IPS-NIHi11 (cell line): ENCODE measurements at regions not wholly inside any gene's neighbourhood (a gene's known extent, or its start where the extent isn't known, plus 50 kb on each side); places are given as distances from the start of the nearest gene placed in this dataset.
A peak's percentile ranks its signal among the peaks of the same experiment; 100 is the strongest.
"Not testable (repeated sequence)": the region's sequence is repeated elsewhere in the genome, so short reads cannot be mapped to it uniquely, and the experiment has no call there.

Experiments
- DNase-seq: peaks from one replicate; pipeline ENCODE4 v3.0.0; 2012; ENCODE audit warnings: mixed read lengths, low spot score

- DNase-seq: no peak
These were observed 314.2 kb downstream of the PID1 start for GRCh38 chr2:228956701-228957474.

- no peak for DNase-seq
These were observed 321.3 kb downstream of the PID1 start for GRCh38 chr2:228949831-228950230.

- DNase-seq: no peak
These were observed 325.4 kb downstream of the PID1 start for GRCh38 chr2:228945710-228946109.

DNA sequence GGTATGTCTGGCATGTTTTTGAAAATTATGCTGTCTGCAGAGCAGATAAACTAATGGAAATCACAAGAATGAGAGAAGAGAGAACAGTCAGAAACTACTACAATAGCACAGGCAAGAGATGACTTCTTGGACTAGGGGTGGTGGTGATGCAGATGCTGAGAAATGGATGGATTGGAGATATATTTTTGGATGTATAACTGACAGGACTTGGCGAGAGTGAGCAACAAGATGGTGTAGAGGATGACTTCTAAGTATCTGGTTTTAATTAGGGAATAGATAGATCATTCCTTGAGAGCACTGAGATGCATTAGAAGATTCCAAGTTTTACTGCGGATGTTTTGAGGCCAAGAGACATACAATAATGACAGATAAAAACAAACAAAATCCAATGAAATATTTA, 328.2 kb downstream of the PID1 start:
- no peak for DNase-seq

GRCh38 chr2:228938629-228939028, 332.5 kb downstream of the PID1 start:
- DNase-seq: no peak

DNA sequence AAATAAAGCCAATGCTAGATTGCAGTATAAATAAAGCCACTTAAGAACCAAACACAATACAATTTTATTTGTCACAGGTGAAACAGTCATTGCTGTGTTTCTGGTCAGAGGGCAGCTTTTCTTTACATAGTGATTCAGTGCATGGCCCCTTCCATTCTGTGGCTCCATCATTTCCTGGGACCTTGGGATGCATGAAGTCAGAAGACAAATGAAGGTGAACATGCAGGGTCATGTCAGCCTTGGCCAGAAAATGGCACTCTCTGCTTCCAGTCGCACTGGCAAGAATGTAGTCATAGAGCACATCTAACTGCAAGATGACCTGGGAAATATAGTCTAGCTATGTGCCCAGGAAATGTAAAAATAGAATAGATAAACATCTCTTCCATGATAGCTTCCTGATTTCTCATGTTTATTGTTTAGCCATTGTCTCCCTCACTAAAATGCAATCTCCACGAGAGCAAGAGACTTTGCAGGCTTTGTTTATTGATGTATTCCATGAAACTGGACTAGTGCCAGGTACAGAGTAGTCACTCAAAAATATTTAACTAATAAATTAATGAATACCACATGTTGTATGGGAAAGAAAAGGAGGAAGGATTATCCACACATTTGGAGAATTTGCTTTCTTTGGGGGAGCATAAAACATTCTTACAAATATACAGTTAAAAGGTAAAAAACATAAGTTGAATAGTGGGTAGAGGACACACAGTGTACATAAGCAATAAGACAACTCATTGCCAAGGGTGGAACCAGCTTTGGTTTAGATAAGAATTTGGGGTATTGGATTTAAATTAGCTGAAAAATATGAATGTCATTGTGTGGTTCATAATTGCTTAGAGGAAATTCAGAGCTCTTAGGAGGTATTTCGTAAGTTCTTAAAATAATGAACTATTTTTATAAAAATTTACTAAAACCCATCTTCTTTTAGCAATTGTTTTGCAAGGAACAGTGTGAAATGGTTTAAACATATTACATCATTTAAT, 343.8 kb downstream of the PID1 start:
- DNase-seq: no peak

DNA sequence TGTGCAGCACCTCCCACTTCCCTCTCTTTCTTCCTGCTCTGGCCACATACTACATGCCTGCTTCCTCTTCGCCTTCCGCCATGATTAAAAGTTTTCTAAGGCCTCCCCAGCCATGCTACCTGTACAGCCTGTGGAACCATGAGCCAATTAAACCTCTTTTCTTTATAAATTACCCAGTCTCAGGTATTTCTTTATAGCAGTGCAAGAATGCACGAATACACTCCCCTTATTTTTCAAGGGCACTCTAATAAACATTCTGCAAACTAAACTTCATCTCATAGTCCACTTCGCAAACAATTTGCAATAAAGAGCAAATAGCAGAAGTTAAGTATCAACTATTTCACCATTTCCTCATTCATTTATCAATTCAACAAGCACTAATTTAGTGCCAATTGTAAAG, 351.3 kb downstream of the PID1 start:
- DNase-seq: no peak

DNA sequence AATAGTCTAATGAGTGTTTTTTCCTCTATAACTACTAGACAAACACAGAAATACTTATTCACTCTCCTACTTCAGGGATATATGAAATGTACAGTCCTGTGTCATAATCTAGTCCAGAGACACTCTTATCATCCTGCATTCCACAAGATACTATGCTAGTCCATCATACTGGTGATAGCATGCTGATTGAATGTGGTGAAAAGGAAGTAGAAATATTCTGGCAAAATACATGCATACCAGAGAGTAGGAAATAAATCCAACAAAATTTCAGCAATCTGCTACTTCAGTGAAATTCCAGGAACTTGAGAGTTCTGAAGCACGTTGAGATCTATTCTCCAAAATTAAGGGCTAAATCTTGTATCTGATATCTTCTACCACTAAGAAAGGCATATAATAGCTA, 353.9 kb downstream of the PID1 start:
- DNase-seq: no peak

DNA sequence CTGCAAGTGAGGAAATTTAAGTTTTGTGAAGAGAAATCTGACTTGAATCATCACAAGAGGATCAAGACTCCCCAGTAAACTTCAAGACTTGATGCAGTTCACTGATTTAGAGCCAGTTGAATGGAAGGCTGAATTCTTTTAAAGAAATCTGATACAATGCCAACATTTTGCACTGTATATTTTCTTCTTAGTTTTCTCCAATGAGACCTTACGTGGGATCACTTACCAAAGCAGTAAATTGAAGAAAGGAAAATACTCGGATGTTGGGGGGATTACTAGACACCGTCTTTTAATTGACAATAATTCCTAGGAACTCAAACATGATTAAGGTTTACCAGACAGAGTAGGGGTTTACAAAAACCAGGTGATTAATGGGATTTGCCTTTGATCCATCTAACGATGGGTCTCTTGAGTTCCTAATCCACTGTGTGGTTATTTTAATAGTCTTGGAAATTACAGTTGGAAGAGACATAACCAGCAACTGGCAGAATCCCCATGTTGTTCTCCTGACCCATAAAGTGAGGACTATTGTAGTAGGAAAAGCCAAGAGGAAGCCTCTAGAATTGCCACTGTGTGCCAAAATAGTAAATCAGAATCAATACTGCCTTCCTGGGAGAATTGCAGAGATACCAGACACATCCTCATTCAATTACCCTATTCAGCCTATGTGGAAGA, 354.5 kb downstream of the PID1 start:
- no peak for DNase-seq

DNA sequence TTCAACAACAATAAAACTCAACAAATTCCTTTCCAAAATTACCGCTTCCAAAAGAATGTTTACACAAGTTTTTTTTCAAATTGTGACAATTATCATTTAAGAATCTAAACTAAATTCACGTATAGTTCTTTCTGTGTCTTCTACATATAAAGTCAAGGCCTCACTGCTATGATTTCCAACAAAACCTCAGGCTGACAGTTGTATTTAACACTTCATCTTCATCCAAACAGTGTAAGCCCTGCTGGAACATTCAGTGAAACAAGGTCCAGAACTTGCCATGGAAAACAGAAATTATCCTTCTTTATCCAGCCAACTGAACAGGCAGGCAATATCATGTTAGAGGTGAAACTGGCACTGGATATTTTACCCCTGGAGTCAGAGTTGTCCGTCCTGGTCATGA, 357.9 kb downstream of the PID1 start:
- no peak for DNase-seq

- DNase-seq: not testable (repeated sequence)
These were observed 360.2 kb downstream of the PID1 start for GRCh38 chr2:228910872-228911271.

DNA sequence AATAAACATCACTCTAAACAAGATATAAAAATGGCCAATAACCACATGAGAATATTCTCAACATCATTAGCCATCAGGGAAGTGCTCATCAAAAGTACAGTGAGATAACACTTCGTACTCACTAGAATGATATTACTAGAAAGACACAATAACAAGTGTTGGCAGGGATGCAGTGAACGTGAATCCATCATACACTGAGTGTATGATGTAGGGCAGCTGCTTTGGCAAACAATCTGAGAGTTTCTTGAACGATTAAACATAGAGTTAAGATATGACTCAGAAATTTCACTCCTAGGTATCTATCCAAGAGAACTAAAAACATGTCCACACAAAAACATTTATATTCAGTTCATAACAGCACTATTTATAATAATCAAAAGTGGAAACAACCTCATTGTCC, 368.9 kb downstream of the PID1 start:
- DNase-seq: no peak

- DNase-seq: no peak
These were observed 369.6 kb downstream of the PID1 start for GRCh38 chr2:228901531-228901930.

DNA sequence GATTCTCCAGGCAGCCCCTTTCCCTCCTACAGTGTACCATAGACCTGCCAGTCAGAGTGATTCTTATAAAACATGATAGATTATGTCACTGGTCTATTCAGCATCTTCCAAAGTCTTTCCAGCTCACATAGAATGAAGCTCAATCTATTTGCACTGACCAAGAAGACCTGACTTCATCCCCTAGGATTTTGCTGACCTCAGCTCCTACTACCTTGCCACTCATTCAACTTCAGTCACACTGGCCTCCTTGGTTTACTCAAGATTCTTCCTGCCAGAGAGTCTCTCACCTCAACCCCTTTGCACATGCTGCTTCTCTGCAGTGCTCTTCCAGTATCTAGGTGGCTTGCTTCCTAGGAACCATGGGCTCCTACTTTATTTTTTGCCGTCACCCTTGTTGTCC, 392.9 kb downstream of the PID1 start:
- DNase-seq: no peak

DNA sequence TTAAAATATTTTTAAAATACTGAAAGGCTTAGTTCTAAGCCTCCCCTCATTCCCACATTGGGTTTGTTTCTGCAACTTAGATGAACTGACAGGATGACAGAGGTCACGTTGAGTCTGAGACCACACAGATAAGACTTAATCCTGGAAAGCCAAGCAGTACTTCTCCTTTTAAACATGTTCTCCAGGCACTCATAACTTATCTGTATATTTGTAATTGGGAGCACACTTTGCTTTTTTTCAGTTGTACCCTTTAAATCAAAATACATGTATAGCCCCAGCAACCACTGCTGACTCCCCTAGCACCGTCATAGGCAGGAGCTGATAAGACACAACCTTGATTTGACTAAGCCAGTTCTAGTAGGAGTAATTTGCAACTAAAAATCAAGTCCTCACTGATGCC, 394.8 kb downstream of the PID1 start:
- no peak for DNase-seq

GRCh38 chr2:228875152-228875900, 395.8 kb downstream of the PID1 start:
- DNase-seq: no peak

- no peak for DNase-seq
These were observed 400.1 kb downstream of the PID1 start for GRCh38 chr2:228871012-228871411.

GRCh38 chr2:228869636-228870264, 401.3 kb downstream of the PID1 start:
- peak; percentile 26 for DNase-seq

DNA sequence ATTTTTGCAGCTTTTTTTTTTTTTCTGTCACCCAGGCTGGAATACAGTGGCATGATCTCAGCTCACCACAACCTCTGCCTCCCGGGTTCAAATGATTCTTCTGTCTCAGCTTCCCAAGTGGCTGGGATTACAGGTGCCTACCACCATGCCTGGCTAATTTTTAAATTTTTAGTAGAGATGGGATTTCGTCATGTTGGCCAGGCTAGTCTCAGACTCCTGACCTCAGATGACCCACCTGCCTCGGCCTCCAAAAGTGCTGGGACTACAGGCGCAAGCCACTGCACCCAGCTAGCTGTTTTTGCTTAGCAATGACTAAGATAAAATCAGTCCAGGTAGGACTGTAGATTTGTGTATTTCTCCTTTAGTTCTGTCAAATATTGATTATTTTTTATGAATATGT, 403.7 kb downstream of the PID1 start:
- DNase-seq: no peak

GRCh38 chr2:228866781-228867180, 404.3 kb downstream of the PID1 start:
- no peak for DNase-seq

- DNase-seq: no peak
These were observed 405.0 kb downstream of the PID1 start for GRCh38 chr2:228866044-228866443.
